ENCODE measurements at regions not wholly inside any gene's neighbourhood (a gene's known extent, or its start where the extent isn't known, plus 50 kb on each side); places are given as distances from the start of the nearest gene placed in this dataset.
A peak's percentile ranks its signal among the peaks of the same experiment; 100 is the strongest.

- DNase-seq (peak in 2 of 5 donors; percentile 35 to 37), ATAC-seq (peak; percentile 15 to 71 (median 70))
- TF ChIP-seq CTCF (IDR thresholded peaks at IDR 0.05) (no peak), POLR2A (IDR thresholded peaks at IDR 0.05) (no peak)
- Histone ChIP-seq H3K9me3 (peaks cover 0 to 14% (median 4%) of the 10 kb centered on the region in 12 donors), H3K4me3 (no peak overlapping the region), H3K27me3 (no peaks in the 10 kb centered on the region), H3K36me3 (no peaks in the 10 kb centered on the region), H3K27ac (peak overlapping the region in 5 of 12 donors; percentile 2 to 49 (median 23)), H3K4me1 (peaks cover 0 to 21% (median 12%) of the 10 kb centered on the region in 12 donors)
- intact Hi-C loops (cut with DNase I) = no loop called here
- whole genome bisulfite sequencing, 4 donors = 29 to 55% (median 42%) methylated on average over 2 of the region's 2 CpGs
Observed at GRCh38 chr3:194536871-194537637, 50.3 kb upstream of the ATP13A3 start.

All from heart left ventricle (tissue), 16 donors.